Neural progenitor cell (in vitro differentiated cells): ENCODE measurements at regions not wholly inside any gene's neighbourhood (a gene's known extent, or its start where the extent isn't known, plus 50 kb on each side); places are given as distances from the start of the nearest gene placed in this dataset.

Experiments used
- DNase-seq: peaks from one replicate; pipeline ENCODE4 v3.0.0-alpha.2; 2016; ENCODE audit warnings: low spot score
- H2AFZ ChIP-seq: fragments of 200-600 bp; sonication (generic); replicated peaks from 2 replicates; pipeline ENCODE4 v1.6.1; 2016; ENCODE audit warnings: antibody characterized with exemption
- H3F3A ChIP-seq: fragments of 200-600 bp; sonication (generic); 2 replicates; pipeline ENCODE4 v1.6.1; 2016; ENCODE audit warnings: antibody characterized with exemption, low read depth
- H3K27ac ChIP-seq: fragments of 200-600 bp; sonication (generic); 2 replicates; pipeline ENCODE4 v1.5.1; 2016; ENCODE audit warnings: mild to moderate bottlenecking
- H3K27me3 ChIP-seq: fragments of 200-600 bp; sonication (generic); 2 replicates; pipeline ENCODE4 v1.6.1; 2016; ENCODE audit warnings: mild to moderate bottlenecking, moderate library complexity
- H3K36me3 ChIP-seq: fragments of 200-600 bp; sonication (generic); 2 replicates; pipeline ENCODE4 v1.5.1; 2016
- H3K4me1 ChIP-seq: fragments of 200-600 bp; sonication (generic); 2 replicates; pipeline ENCODE4 v1.6.1; 2016; ENCODE audit warnings: mixed run types
- H3K4me2 ChIP-seq: fragments of 200-600 bp; sonication (generic); 2 replicates; pipeline ENCODE4 v1.6.1; 2016
- H3K4me3 ChIP-seq: fragments of 200-600 bp; sonication (generic); 2 replicates; pipeline ENCODE4 v1.5.1; 2016
- H3K79me2 ChIP-seq: fragments of 200-600 bp; sonication (generic); 2 replicates; pipeline ENCODE4 v1.6.1; 2016; ENCODE audit warnings: low read depth
- H3K9ac ChIP-seq: fragments of 200-600 bp; sonication (generic); 2 replicates; pipeline ENCODE4 v1.6.1; 2016
- H3K9me3 ChIP-seq: fragments of 200-600 bp; sonication (generic); 2 replicates; pipeline ENCODE4 v1.5.1; 2016; ENCODE audit warnings: low read depth
- H4K20me1 ChIP-seq: fragments of 200-600 bp; sonication (generic); 2 replicates; pipeline ENCODE4 v1.6.1; 2016; ENCODE audit warnings: low read depth
- H3K27ac Mint-ChIP-seq: 3 replicates; pipeline ENCODE4 v1.8.0; 2021; ENCODE audit warnings: mixed read lengths
- H3K27me3 Mint-ChIP-seq: 2 replicates; pipeline ENCODE4 v1.8.0; 2022; ENCODE audit warnings: low read depth, mild to moderate bottlenecking, inconsistent platforms, moderate library complexity, mixed read lengths; ENCODE audit not compliant: insufficient read depth
- H3K36me3 Mint-ChIP-seq: 3 replicates; pipeline ENCODE4 v1.8.0; 2021; ENCODE audit warnings: mixed read lengths
- H3K4me1 Mint-ChIP-seq: 3 replicates; pipeline ENCODE4 v1.8.0; 2021; ENCODE audit warnings: mixed read lengths
- H3K4me3 Mint-ChIP-seq: 3 replicates; pipeline ENCODE4 v1.8.0; 2021; ENCODE audit warnings: mild to moderate bottlenecking, moderate library complexity, mixed read lengths
- H3K9me3 Mint-ChIP-seq: 3 replicates; pipeline ENCODE4 v1.8.0; 2020; ENCODE audit warnings: mixed read lengths
- EZH2 ChIP-seq: fragments of 200-600 bp; sonication (generic); IDR thresholded peaks from 2 replicates; pipeline ENCODE4 v1.6.1; 2017; ENCODE audit warnings: antibody characterized with exemption, mild to moderate bottlenecking, moderate library complexity
- EZH2phosphoT487 ChIP-seq: fragments of 200-600 bp; sonication (generic); IDR thresholded peaks from 2 replicates; pipeline ENCODE4 v1.6.1; 2017; ENCODE audit warnings: antibody characterized with exemption
- TF ChIP-seq, protein P1 (sequence below): fragments of 200-600 bp; sonication (generic); IDR thresholded peaks from 2 replicates; pipeline ENCODE4 v1.5.1; 2017; ENCODE audit warnings: antibody characterized with exemption, mild to moderate bottlenecking

GRCh38 chr7:55277916-55278315 is 87.2 kb upstream of the LANCL2 start:
- H3K36me3 Mint-ChIP-seq: no peaks in the 10 kb centered on the region
- no peak overlapping the region for H3K4me3 Mint-ChIP-seq
- H3K4me3 ChIP-seq: no peak overlapping the region
- H3K27me3 ChIP-seq: no peaks in the 10 kb centered on the region
- no peaks in the 10 kb centered on the region for H3K9me3 ChIP-seq
- no peaks in the 10 kb centered on the region for H3K4me1 ChIP-seq
- H4K20me1 ChIP-seq: no peaks in the 10 kb centered on the region
- H3K27ac Mint-ChIP-seq: no peak overlapping the region
- peaks cover 6% of the 10 kb centered on the region for H3K27me3 Mint-ChIP-seq
- TF ChIP-seq EZH2phosphoT487 (no peak), EZH2 (no peak)
- TF ChIP-seq, protein P1, sequence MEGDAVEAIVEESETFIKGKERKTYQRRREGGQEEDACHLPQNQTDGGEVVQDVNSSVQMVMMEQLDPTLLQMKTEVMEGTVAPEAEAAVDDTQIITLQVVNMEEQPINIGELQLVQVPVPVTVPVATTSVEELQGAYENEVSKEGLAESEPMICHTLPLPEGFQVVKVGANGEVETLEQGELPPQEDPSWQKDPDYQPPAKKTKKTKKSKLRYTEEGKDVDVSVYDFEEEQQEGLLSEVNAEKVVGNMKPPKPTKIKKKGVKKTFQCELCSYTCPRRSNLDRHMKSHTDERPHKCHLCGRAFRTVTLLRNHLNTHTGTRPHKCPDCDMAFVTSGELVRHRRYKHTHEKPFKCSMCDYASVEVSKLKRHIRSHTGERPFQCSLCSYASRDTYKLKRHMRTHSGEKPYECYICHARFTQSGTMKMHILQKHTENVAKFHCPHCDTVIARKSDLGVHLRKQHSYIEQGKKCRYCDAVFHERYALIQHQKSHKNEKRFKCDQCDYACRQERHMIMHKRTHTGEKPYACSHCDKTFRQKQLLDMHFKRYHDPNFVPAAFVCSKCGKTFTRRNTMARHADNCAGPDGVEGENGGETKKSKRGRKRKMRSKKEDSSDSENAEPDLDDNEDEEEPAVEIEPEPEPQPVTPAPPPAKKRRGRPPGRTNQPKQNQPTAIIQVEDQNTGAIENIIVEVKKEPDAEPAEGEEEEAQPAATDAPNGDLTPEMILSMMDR: no peak
- no peak for DNase-seq
- no peak overlapping the region for H3K27ac ChIP-seq
- no peaks in the 10 kb centered on the region for H3K79me2 ChIP-seq
- H3F3A ChIP-seq: no peaks in the 10 kb centered on the region
- no peak overlapping the region for H2AFZ ChIP-seq
- H3K9ac ChIP-seq: no peak overlapping the region
- peaks cover 2% of the 10 kb centered on the region for H3K4me1 Mint-ChIP-seq
- no peaks in the 10 kb centered on the region for H3K36me3 ChIP-seq
- H3K4me2 ChIP-seq: no peak overlapping the region
- H3K9me3 Mint-ChIP-seq: no peaks in the 10 kb centered on the region

DNA sequence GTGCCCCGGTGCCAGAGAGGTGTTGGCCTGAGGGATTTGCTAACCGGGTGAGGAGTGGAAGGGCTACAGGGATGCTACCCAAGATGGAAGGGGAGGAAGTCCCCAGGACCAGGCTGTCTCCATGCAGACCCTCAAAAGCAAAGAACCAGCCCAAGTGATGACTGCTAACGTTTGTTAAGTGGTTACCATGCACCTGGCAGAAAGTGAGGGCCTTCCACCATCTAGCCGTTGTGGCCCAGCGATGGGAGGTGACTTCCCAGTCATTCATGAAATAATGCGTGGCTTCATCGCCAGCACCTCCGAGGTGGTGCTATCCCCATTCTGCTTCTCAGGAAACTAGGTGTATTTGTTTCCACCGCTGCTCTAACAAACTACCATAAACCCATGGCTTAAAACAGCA is 86.8 kb upstream of the LANCL2 start:
- Histone ChIP-seq H3K4me1 (no peaks in the 10 kb centered on the region), H3K4me3 (no peak overlapping the region), H3K36me3 (no peaks in the 10 kb centered on the region), H3K9ac (no peak overlapping the region), H3K27ac (no peak overlapping the region), H3K27me3 (no peaks in the 10 kb centered on the region), H2AFZ (no peak overlapping the region), H3K9me3 (no peaks in the 10 kb centered on the region), H3K79me2 (no peaks in the 10 kb centered on the region), H4K20me1 (no peaks in the 10 kb centered on the region), H3F3A (no peaks in the 10 kb centered on the region), H3K4me2 (no peak overlapping the region)
- H3K4me1 Mint-ChIP-seq: peaks cover 2% of the 10 kb centered on the region
- H3K4me3 Mint-ChIP-seq: no peak overlapping the region
- DNase-seq: no peak
- H3K27me3 Mint-ChIP-seq: peaks cover 6% of the 10 kb centered on the region
- H3K27ac Mint-ChIP-seq: no peak overlapping the region
- TF ChIP-seq, protein P1: no peak
- TF ChIP-seq EZH2: no peak
- no peak for TF ChIP-seq EZH2phosphoT487
- H3K36me3 Mint-ChIP-seq: no peaks in the 10 kb centered on the region
- no peaks in the 10 kb centered on the region for H3K9me3 Mint-ChIP-seq

GRCh38 chr7:55279080-55279845 is 85.9 kb upstream of the LANCL2 start:
- peak overlapping the region; percentile 64 for H3K27ac Mint-ChIP-seq
- Histone ChIP-seq H3K4me1 (no peaks in the 10 kb centered on the region), H3K9me3 (no peaks in the 10 kb centered on the region), H3K36me3 (no peaks in the 10 kb centered on the region), H3K79me2 (no peaks in the 10 kb centered on the region), H3K4me3 (no peak overlapping the region), H3K27me3 (no peaks in the 10 kb centered on the region), H2AFZ (no peak overlapping the region), H3K4me2 (no peak overlapping the region), H3K27ac (no peak overlapping the region), H3F3A (no peaks in the 10 kb centered on the region), H3K9ac (no peak overlapping the region), H4K20me1 (no peaks in the 10 kb centered on the region)
- H3K36me3 Mint-ChIP-seq: no peaks in the 10 kb centered on the region
- peaks cover 6% of the 10 kb centered on the region for H3K27me3 Mint-ChIP-seq
- no peaks in the 10 kb centered on the region for H3K9me3 Mint-ChIP-seq
- no peak for DNase-seq
- TF ChIP-seq EZH2phosphoT487 (no peak), EZH2 (no peak)
- TF ChIP-seq, protein P1: no peak
- peaks cover 2% of the 10 kb centered on the region for H3K4me1 Mint-ChIP-seq
- no peak overlapping the region for H3K4me3 Mint-ChIP-seq
